ENCODE measurements at regions not wholly inside any gene's neighbourhood (a gene's known extent, or its start where the extent isn't known, plus 50 kb on each side); places are given as distances from the start of the nearest gene placed in this dataset.

- Histone ChIP-seq H3K79me2 (ENCODE audit: control insufficient read depth, insufficient read depth, low read length) (no peaks in the 10 kb centered on the region), H3K9me3 (replicated peaks; ENCODE audit: control insufficient read depth, insufficient read depth, low read length) (no peaks in the 10 kb centered on the region), H4K20me1 (replicated peaks; ENCODE audit: control insufficient read depth, extremely low read depth, insufficient read depth, low read length) (no peaks in the 10 kb centered on the region), H3K9ac (replicated peaks; ENCODE audit: extremely low read depth, insufficient read depth, low read length) (no peak overlapping the region), H3K27me3 (ENCODE audit: control insufficient read depth in 2 of 2, insufficient read depth in 2 of 2, low read length in 2 of 2) (peaks cover 2 to 12% of the 10 kb centered on the region in 2 experiments), H3K27ac (ENCODE audit: insufficient read depth, low read depth, low read length) (no peak overlapping the region), H3K36me3 (ENCODE audit: control insufficient read depth in 2 of 2, extremely low read depth in 1 of 2, insufficient read depth in 2 of 2, low read length in 2 of 2) (no peaks in the 10 kb centered on the region), H3K4me3 (replicated peaks in 1 of 3; ENCODE audit: insufficient read depth in 1 of 3, low read depth in 1 of 3, low read length in 3 of 3) (no peak overlapping the region), H2AFZ (ENCODE audit: low read depth, low read length) (no peak overlapping the region), H3K4me2 (ENCODE audit: insufficient read depth, low read length) (no peak overlapping the region), H3K4me1 (ENCODE audit: control insufficient read depth, extremely low read depth, insufficient read depth, low read length) (no peaks in the 10 kb centered on the region), H3K9me1 (replicated peaks; ENCODE audit: control insufficient read depth, extremely low read depth, insufficient read depth, low read length) (no peaks in the 10 kb centered on the region)
- intact Hi-C loops (cut with micrococcal nuclease), result no loop called here
- dilution Hi-C loops (cut with MboI; ENCODE audit: extremely low pct_ligation_motif_present, low sequenced_read_pairs), result no loop called here
- BruUV-seq (replicated peaks), result no TSS peak
- TF ChIP-seq FOS (IDR thresholded peaks at IDR 0.05; ENCODE audit: borderline replicate concordance, insufficient read depth, low read length), result no peak
- TF ChIP-seq JUN (IDR thresholded peaks at IDR 0.05; ENCODE audit: borderline replicate concordance, insufficient read depth, insufficient read length, low read depth), result no peak
- TF ChIP-seq POLR2A (IDR thresholded peaks at IDR 0.05; ENCODE audit: low read depth, low read length), result no peak
- DNase-seq (ENCODE audit: low read depth, low spot score), result no peak
- FAIRE-seq, result no peak
- ChIA-PET POLR2A (no interaction called here), CTCF (interaction anchor here (0.7 kb wide), 1 partner anchor 125 kb away, joined by 3 read pairs; no protein-coding TSS in a partner anchor)
Observed at GRCh38 chr16:86421995-86422394, 88.3 kb upstream of the FOXF1 start.

GRCh38 chr16:86424398-86424797, 85.9 kb upstream of the FOXF1 start:
- H2AFZ ChIP-seq (ENCODE audit: low read depth, low read length), result no peak overlapping the region
- FAIRE-seq, result no peak

More at GRCh38 chr16:86424398-86424797, 85.9 kb upstream of the FOXF1 start:
- CTCF ChIA-PET, result interaction anchor here (0.9 to 1.2 kb wide), 2 partner anchors 82 to 172 kb away, joined by 3 to 6 read pairs; no protein-coding TSS in a partner anchor
- H4K20me1 ChIP-seq (replicated peaks; ENCODE audit: control insufficient read depth, extremely low read depth, insufficient read depth, low read length), result no peaks in the 10 kb centered on the region
- TF ChIP-seq EZH2 (IDR thresholded peaks at IDR 0.05; ENCODE audit: borderline replicate concordance, low read depth, low read length, severe bottlenecking) (no peak), MYC (IDR thresholded peaks at IDR 0.05; ENCODE audit: low read depth, low read length) (no peak), CTCF (IDR thresholded peaks at IDR 0.05; ENCODE audit: extremely low read depth in 1 of 2, insufficient read depth in 1 of 2, low read depth in 1 of 2, low read length in 2 of 2) (no peak), POLR2A (IDR thresholded peaks at IDR 0.05; ENCODE audit: low read depth, low read length) (no peak), JUN (IDR thresholded peaks at IDR 0.05; ENCODE audit: borderline replicate concordance, insufficient read depth, insufficient read length, low read depth) (no peak), MAX (IDR thresholded peaks at IDR 0.05; ENCODE audit: insufficient read depth, insufficient read length) (no peak), POLR2AphosphoS5 (IDR thresholded peaks at IDR 0.05; ENCODE audit: insufficient read depth, low read depth, low read length) (no peak), FOS (IDR thresholded peaks at IDR 0.05; ENCODE audit: borderline replicate concordance, insufficient read depth, low read length) (no peak), GATA2 (IDR thresholded peaks at IDR 0.05; ENCODE audit: insufficient read depth, insufficient read length, low read depth, low read length) (no peak)
- no peak overlapping the region for H3K4me2 ChIP-seq (ENCODE audit: insufficient read depth, low read length)
- POLR2A ChIA-PET, result no interaction called here
- H3K9me3 ChIP-seq (replicated peaks; ENCODE audit: control insufficient read depth, insufficient read depth, low read length), result no peaks in the 10 kb centered on the region
- H3K27me3 ChIP-seq (ENCODE audit: control insufficient read depth in 2 of 2, insufficient read depth in 2 of 2, low read length in 2 of 2), result peaks cover 2 to 12% of the 10 kb centered on the region in 2 experiments
- no peaks in the 10 kb centered on the region for H3K4me1 ChIP-seq (ENCODE audit: control insufficient read depth, extremely low read depth, insufficient read depth, low read length)
- H3K27ac ChIP-seq (ENCODE audit: insufficient read depth, low read depth, low read length), result no peak overlapping the region
- H3K4me3 ChIP-seq (replicated peaks in 1 of 3; ENCODE audit: insufficient read depth in 1 of 3, low read depth in 1 of 3, low read length in 3 of 3), result no peak overlapping the region
- intact Hi-C loops (cut with micrococcal nuclease) (no loop called here), dilution Hi-C loops (cut with MboI; ENCODE audit: extremely low pct_ligation_motif_present, low sequenced_read_pairs) (no loop called here)
- H3K79me2 ChIP-seq (ENCODE audit: control insufficient read depth, insufficient read depth, low read length), result no peaks in the 10 kb centered on the region
- BruUV-seq (replicated peaks), result no TSS peak
- H3K36me3 ChIP-seq (ENCODE audit: control insufficient read depth in 2 of 2, extremely low read depth in 1 of 2, insufficient read depth in 2 of 2, low read length in 2 of 2), result no peaks in the 10 kb centered on the region
- no peaks in the 10 kb centered on the region for H3K9me1 ChIP-seq (replicated peaks; ENCODE audit: control insufficient read depth, extremely low read depth, insufficient read depth, low read length)
- no peak for DNase-seq (ENCODE audit: low read depth, low spot score)
- no peak overlapping the region for H3K9ac ChIP-seq (replicated peaks; ENCODE audit: extremely low read depth, insufficient read depth, low read length)

All from endothelial cell of umbilical vein (primary cell).